ENCODE measurements at regions not wholly inside any gene's neighbourhood (a gene's known extent, or its start where the extent isn't known, plus 50 kb on each side); places are given as distances from the start of the nearest gene placed in this dataset.

DNA sequence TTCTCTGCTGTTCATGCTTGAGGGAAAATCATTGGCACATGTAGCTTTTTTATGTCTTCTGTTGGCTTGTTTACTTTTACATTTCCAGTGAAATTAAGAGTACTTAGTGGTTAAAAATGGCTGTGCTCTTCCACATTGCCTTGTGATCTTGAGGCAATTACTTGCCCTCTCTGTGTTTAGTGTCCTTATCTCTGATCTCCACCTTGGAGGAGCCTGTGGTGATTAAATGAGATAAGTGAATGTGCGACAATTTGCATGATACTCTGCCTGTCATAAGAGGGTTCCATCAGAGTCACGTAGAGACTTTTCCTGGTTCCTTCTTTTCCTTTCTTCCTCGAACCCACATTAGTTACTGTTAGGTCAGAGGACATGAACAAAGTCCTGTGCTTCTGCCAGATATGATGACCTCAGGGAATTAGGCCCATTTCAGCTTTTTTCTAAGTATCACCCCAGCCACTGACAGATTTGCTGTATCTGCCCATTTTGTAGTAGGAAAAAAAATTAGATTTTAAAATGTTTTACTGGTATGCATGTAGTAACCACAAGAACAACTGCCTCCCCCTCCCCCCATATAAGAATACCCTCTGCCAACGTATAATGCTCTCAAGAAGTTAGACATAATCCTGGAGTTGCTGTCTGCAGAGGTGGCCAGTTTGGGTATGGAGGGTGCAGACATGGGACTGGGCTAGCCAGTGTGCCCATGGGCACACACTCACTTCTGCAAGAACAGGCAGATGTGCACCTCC, 51.9 kb downstream of the TET3 start:
- TF ChIP-seq, protein P1, sequence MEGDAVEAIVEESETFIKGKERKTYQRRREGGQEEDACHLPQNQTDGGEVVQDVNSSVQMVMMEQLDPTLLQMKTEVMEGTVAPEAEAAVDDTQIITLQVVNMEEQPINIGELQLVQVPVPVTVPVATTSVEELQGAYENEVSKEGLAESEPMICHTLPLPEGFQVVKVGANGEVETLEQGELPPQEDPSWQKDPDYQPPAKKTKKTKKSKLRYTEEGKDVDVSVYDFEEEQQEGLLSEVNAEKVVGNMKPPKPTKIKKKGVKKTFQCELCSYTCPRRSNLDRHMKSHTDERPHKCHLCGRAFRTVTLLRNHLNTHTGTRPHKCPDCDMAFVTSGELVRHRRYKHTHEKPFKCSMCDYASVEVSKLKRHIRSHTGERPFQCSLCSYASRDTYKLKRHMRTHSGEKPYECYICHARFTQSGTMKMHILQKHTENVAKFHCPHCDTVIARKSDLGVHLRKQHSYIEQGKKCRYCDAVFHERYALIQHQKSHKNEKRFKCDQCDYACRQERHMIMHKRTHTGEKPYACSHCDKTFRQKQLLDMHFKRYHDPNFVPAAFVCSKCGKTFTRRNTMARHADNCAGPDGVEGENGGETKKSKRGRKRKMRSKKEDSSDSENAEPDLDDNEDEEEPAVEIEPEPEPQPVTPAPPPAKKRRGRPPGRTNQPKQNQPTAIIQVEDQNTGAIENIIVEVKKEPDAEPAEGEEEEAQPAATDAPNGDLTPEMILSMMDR (IDR thresholded peaks at IDR 0.05; ENCODE audit: poor library complexity), result no peak
- TF ChIP-seq EZH2 (IDR thresholded peaks at IDR 0.05; ENCODE audit: borderline replicate concordance), result no peak
- TF ChIP-seq EZH2phosphoT487 (IDR thresholded peaks at IDR 0.05; ENCODE audit: low read depth, severe bottlenecking, unreplicated experiment), result no peak

All from hepatocyte (in vitro differentiated cells).